Upper lobe of left lung (tissue), 6 donors: ENCODE measurements at regions not wholly inside any gene's neighbourhood (a gene's known extent, or its start where the extent isn't known, plus 50 kb on each side); places are given as distances from the start of the nearest gene placed in this dataset.
"Not testable (repeated sequence)": the region's sequence is repeated elsewhere in the genome, so short reads cannot be mapped to it uniquely, and the experiment has no call there.

Experiments
- ATAC-seq, 2 donors: fragments of 200-7000 bp; cut with Tn5 transposase; one replicate each; pipeline ENCODE4 v1.9.1; 2022; ENCODE audit warnings: mild to moderate bottlenecking in 2 of 2, moderate library complexity in 2 of 2; ENCODE audit not compliant: low FRiP score in 2 of 2
- DNase-seq, 2 donors: peaks; one replicate each; pipeline ENCODE4 v3.0.0-alpha.2; 2019 to 2020
- H3K27ac ChIP-seq, 4 donors: fragments of 200-600 bp; sonication (generic); one replicate each; pipeline ENCODE4 v1.5.1; 2016 to 2019
- H3K27me3 ChIP-seq, 4 donors: fragments of 200-600 bp; sonication (generic); one replicate each; pipeline ENCODE4 v1.5.1; 2017 to 2019
- H3K36me3 ChIP-seq, 4 donors: fragments of 200-600 bp; sonication (generic); one replicate each; pipeline ENCODE4 v1.5.1; 2016 to 2019
- H3K4me1 ChIP-seq, 4 donors: fragments of 200-600 bp; sonication (generic); one replicate each; pipeline ENCODE4 v1.5.1; 2018 to 2019
- H3K4me3 ChIP-seq, 4 donors: fragments of 200-600 bp; sonication (generic); one replicate each; pipeline ENCODE4 v1.5.1; 2017 to 2019; ENCODE audit warnings: mild to moderate bottlenecking in 2 of 4, moderate library complexity in 1 of 4
- H3K9me3 ChIP-seq, 4 donors: fragments of 200-600 bp; sonication (generic); one replicate each; pipeline ENCODE4 v1.5.1; 2018 to 2019
- EP300 ChIP-seq, 4 donors: sonication (generic); formaldehyde crosslinking; IDR thresholded peaks; one replicate each; pipeline ENCODE4 v1.5.1; 2017; ENCODE audit warnings: antibody characterized with exemption in 4 of 4, control low read depth in 2 of 4
- POLR2A ChIP-seq, 4 donors: fragments of 450-650 bp; IDR thresholded peaks; one replicate each; pipeline ENCODE4 v1.5.1; 2016 to 2017; ENCODE audit warnings: antibody characterized with exemption in 4 of 4, mild to moderate bottlenecking in 2 of 4
- POLR2AphosphoS5 ChIP-seq, 2 donors: sonication (generic); formaldehyde crosslinking; IDR thresholded peaks; one replicate each; pipeline ENCODE4 v1.5.1; 2017; ENCODE audit warnings: antibody characterized with exemption in 2 of 2
- WGBS, 2 donors: methylation state at CpG; one replicate each; pipeline ENCODE4 v1.1.5; 2017 to 2018; 5-methylcytosine and 5-hydroxymethylcytosine counted together
- TF ChIP-seq, protein P1 (sequence below), 6 experiments: fragments of 450-650 bp in 4 of 6; fragments of 200-600 bp in 2 of 6; sonication (generic) in 2 of 6; IDR thresholded peaks; one replicate each; pipeline ENCODE4 v1.5.1; 2016 to 2019; ENCODE audit warnings: antibody characterized with exemption in 6 of 6
- donor health status: DM: no; HTN: no; CAD: no; lungs with moderate emphysema.
- donor health status: DM: no; HTN: yes; CAD: no; lungs with severe emphysema.

DNA sequence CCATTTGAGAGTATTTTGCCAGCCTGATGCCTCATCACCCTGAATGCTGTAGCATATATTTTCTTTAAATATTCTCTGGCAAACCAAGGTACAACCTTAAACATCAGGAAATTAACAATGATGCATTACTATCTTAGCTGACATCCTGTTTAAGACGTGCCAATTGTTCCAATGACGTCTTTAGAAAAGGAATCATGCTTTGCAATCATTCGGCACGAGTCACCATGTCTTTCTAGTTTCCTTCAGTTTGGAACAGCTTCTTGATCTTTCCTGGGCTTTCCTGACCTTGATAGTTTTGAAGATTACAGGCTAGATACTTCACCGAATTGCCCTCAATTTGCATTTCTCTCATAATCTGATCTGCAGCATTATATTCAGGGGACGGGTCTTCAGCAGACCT is 88.2 kb upstream of the GLI2 start:
- H3K9me3 ChIP-seq: peaks cover 8 to 29% (median 15%) of the 10 kb centered on the region in 4 donors
- ATAC-seq (no peak), DNase-seq (no peak)
- H3K27me3 ChIP-seq: no peaks in the 10 kb centered on the region
- no peak overlapping the region for H3K4me3 ChIP-seq
- no peaks in the 10 kb centered on the region for H3K36me3 ChIP-seq
- no peak overlapping the region for H3K27ac ChIP-seq
- 56 to 61% methylated on average over 6 of the region's 6 CpGs for WGBS, 2 donors
- H3K4me1 ChIP-seq: no peaks in the 10 kb centered on the region
- TF ChIP-seq, protein P1, sequence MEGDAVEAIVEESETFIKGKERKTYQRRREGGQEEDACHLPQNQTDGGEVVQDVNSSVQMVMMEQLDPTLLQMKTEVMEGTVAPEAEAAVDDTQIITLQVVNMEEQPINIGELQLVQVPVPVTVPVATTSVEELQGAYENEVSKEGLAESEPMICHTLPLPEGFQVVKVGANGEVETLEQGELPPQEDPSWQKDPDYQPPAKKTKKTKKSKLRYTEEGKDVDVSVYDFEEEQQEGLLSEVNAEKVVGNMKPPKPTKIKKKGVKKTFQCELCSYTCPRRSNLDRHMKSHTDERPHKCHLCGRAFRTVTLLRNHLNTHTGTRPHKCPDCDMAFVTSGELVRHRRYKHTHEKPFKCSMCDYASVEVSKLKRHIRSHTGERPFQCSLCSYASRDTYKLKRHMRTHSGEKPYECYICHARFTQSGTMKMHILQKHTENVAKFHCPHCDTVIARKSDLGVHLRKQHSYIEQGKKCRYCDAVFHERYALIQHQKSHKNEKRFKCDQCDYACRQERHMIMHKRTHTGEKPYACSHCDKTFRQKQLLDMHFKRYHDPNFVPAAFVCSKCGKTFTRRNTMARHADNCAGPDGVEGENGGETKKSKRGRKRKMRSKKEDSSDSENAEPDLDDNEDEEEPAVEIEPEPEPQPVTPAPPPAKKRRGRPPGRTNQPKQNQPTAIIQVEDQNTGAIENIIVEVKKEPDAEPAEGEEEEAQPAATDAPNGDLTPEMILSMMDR (IDR thresholded peaks at IDR 0.05): no peak
- TF ChIP-seq POLR2A (IDR thresholded peaks at IDR 0.05) (no peak), EP300 (IDR thresholded peaks at IDR 0.05) (no peak), POLR2AphosphoS5 (IDR thresholded peaks at IDR 0.05) (no peak)

DNA sequence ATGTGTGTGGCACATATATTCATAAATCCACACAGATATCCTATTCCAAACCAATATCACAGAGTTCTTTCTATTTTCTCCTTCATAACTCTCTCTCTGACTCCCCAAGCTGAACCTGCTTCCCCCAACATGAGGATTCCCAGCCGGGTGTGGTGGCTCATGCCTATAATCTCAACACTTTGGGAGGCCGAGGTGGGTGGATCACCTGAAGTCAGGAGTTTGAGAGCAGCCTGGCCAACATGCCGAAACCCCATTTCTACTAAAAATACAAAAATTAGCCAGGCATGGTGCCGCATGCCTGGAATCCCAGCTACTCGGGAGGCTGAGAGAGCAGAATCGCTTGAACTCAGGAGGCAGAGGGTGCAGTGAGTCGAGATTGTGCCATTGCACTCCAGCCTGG is 86.3 kb upstream of the GLI2 start:
- not testable (repeated sequence) for H3K4me1 ChIP-seq, H3K36me3 ChIP-seq, H3K27ac ChIP-seq, H3K27me3 ChIP-seq, DNase-seq, ATAC-seq, H3K4me3 ChIP-seq
- 84 to 90% methylated on average over 7 of the region's 7 CpGs for WGBS, 2 donors
- H3K9me3 ChIP-seq: peaks cover 8 to 29% (median 15%) of the 10 kb centered on the region in 4 donors

DNA sequence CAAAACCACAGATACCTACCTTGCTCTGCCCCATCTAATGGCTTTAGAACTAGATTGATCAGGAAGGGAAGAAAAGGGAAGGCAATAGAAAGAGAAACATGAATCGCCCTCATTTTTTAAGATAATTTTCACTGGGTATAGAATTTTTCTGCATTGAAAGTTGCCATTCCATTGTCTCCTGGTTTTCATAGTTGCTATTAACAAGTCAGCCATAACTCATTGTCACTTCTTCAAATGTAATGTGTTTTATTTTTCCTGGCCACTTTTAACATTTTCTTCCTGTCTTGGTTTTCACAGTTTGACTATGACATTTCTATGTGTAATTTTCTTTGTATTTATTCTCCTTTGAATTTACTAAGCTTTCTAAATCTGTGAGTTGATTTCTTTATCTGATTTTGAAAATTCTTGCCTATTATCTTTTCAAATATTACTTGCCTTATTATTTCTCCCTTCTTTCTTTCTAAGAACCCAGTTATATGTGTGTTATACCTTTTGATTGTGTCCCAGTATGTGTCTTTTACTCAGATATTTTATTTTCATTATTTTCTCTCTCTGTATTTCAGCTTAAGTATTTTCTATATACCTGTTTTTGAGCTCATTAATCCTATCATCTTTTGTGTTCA is 85.5 kb upstream of the GLI2 start:
- Histone ChIP-seq H3K9me3 (peaks cover 8 to 29% (median 15%) of the 10 kb centered on the region in 4 donors), H3K27ac (no peak overlapping the region), H3K4me1 (peaks cover 0 to 7% (median 3%) of the 10 kb centered on the region in 4 donors), H3K36me3 (no peaks in the 10 kb centered on the region), H3K27me3 (no peaks in the 10 kb centered on the region), H3K4me3 (no peak overlapping the region)
- TF ChIP-seq POLR2AphosphoS5 (IDR thresholded peaks at IDR 0.05) (no peak), EP300 (IDR thresholded peaks at IDR 0.05) (no peak), POLR2A (IDR thresholded peaks at IDR 0.05) (no peak)
- TF ChIP-seq, protein P1 (IDR thresholded peaks at IDR 0.05): no peak
- ATAC-seq (no peak), DNase-seq (no peak)
- 65 to 90% methylated on average over 1 of the region's 1 CpG for WGBS, 2 donors

DNA sequence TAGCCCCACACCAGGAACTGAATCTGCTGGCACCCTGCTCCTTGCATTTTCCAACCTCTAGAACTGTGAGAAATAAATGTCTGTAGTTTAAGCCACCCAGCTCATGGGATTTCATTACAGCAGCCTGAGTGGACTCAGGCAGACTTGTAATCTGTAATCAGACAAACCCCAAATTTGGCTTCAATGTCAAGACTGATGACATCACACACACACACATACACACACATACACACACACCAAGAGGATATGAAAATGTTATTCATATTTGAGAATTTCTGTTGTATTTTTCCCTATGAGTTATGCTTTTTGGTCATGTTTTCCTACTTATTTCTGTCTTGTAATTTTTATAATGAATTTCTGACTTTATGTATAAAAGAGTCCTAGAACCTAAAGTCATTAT is 83.8 kb upstream of the GLI2 start:
- ATAC-seq (no peak), DNase-seq (no peak)
- H3K27ac ChIP-seq: no peak overlapping the region
- H3K4me3 ChIP-seq: no peak overlapping the region
- peaks cover 8 to 29% (median 15%) of the 10 kb centered on the region in 4 donors for H3K9me3 ChIP-seq
- TF ChIP-seq, protein P1 (IDR thresholded peaks at IDR 0.05): no peak
- TF ChIP-seq POLR2AphosphoS5 (IDR thresholded peaks at IDR 0.05) (no peak), POLR2A (IDR thresholded peaks at IDR 0.05) (no peak), EP300 (IDR thresholded peaks at IDR 0.05) (no peak)
- no peaks in the 10 kb centered on the region for H3K36me3 ChIP-seq
- no peaks in the 10 kb centered on the region for H3K27me3 ChIP-seq
- H3K4me1 ChIP-seq: peaks cover 0 to 14% (median 4%) of the 10 kb centered on the region in 4 donors

DNA sequence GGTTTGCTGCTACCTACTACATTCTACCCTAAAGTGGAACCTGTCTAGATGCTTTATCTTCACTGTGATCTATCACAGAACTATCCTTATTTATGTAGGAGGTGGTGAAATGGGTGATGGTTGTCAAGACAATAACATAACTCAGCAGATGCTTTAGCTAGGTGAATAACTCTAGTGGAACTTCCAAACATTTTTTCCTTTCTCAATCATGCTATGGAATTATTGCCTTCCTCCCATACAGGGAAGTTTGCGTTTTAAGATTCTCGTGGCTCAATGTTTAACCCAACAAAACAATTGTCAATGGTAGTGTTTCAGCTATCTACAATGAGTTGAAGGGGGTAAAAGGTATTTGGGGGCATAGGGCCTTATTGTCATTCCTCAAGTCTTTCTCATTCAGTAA is 82.6 kb upstream of the GLI2 start:
- peaks cover 8 to 29% (median 15%) of the 10 kb centered on the region in 4 donors for H3K9me3 ChIP-seq
- DNase-seq (no peak), ATAC-seq (no peak)
- 87 to 88% methylated on average over 2 of the region's 2 CpGs for WGBS, 2 donors
- no peaks in the 10 kb centered on the region for H3K36me3 ChIP-seq
- H3K27ac ChIP-seq: no peak overlapping the region
- TF ChIP-seq POLR2AphosphoS5 (IDR thresholded peaks at IDR 0.05) (no peak), EP300 (IDR thresholded peaks at IDR 0.05) (no peak), POLR2A (IDR thresholded peaks at IDR 0.05) (no peak)
- TF ChIP-seq, protein P1 (IDR thresholded peaks at IDR 0.05): no peak
- peaks cover 0 to 16% (median 5%) of the 10 kb centered on the region in 4 donors for H3K4me1 ChIP-seq
- H3K4me3 ChIP-seq: no peak overlapping the region
- no peaks in the 10 kb centered on the region for H3K27me3 ChIP-seq
